Stimulated activated CD8-positive, alpha-beta memory T cell treated with anti-CD3 and anti-CD28 coated beads, Interleukin-12 subunit alpha, Interleukin-12 subunit beta, amount 100 ng/mL, for 4 hours (primary cell): ENCODE measurements at regions not wholly inside any gene's neighbourhood (a gene's known extent, or its start where the extent isn't known, plus 50 kb on each side); places are given as distances from the start of the nearest gene placed in this dataset.

Source experiments
- DNase-seq: peaks from one replicate; pipeline ENCODE4 v3.0.0-alpha.2; 2020; ENCODE audit warnings: low read depth

DNA sequence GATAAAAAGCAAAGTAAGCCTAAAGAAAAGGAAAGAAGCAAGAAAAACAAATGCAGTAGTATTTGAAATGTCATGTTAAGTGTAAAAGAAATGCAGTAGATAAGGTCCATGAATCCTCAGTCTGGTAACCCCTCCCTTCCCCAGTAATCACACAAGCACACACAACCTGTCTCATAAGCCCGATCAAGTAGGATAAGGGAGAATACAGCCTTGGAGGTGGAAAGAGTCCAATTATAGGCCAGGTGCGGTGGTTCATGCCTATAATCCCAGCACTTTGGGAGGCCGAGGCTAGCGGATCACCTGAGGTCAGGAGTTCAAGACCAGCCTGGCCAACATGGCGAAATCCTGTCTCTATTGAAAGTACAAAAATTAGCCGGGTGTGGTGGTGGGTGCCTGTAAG is 117.9 kb downstream of the GADD45G start:
- DNase-seq, result no peak

DNA sequence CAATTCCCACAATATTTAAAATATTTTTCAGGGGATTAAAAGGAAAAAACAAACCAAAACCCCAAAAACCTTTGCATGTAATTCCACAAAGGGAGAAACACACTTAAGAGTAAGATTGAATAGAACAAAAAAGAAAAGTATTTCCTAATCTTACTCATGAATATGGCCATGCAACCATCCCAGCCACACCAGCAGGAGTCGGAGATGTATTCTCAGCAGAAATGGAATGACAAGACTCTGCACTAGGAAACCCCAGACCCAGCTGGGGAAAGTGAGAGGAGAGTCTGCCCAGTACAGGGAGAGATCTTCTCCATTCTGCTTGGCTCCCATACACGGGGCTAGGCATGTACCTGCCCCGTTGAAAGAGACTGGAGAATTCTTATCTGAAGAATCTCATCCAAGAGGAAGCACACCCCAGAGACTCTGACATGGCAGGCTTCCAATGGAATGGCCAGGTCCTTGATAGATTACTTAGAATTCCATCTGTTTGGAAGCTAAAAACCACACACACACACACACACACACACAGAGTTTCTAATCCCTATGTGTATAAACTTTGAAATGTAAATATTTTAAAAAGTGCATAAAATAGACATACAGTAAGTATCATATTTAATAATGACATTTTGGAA is 118.8 kb downstream of the GADD45G start:
- DNase-seq, result no peak

DNA sequence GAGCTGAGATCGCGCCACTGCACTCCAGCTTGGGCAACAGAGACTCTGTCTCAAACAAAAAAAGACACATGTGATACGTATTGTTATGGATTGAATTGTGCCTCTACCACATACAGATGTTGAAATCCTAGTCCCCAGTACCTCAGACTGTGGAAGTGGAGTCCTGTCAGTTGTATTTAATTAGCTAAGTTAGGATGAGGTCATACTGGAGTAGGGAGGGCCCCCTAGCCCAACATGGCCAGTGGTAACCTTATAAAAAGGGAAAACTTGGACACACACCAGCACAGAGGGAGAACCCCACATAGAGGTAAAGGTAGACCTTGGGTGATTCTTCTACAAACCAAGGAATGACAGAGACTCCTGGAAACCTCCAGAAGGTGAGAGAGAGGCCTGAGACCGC is 119.8 kb downstream of the GADD45G start:
- DNase-seq, result no peak

DNA sequence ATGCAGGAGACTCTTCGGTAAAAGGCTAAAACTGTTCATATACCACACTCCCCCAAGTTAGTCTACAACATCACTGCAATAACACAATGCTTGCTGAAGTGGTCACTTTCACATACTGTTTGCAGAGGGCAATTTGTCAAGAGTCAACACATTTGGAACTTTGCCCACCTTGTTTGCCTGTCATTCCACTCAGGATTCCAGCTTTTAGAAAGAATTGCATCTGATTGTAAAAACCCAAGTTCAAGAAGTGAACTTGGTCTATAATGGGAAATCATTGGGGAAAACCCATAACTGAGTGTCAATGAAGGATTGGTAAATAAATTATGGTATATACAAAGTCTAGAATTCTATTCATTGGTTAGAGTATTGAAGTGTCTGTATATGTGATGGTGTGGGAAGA is 120.5 kb downstream of the GADD45G start:
- DNase-seq, result no peak

DNA sequence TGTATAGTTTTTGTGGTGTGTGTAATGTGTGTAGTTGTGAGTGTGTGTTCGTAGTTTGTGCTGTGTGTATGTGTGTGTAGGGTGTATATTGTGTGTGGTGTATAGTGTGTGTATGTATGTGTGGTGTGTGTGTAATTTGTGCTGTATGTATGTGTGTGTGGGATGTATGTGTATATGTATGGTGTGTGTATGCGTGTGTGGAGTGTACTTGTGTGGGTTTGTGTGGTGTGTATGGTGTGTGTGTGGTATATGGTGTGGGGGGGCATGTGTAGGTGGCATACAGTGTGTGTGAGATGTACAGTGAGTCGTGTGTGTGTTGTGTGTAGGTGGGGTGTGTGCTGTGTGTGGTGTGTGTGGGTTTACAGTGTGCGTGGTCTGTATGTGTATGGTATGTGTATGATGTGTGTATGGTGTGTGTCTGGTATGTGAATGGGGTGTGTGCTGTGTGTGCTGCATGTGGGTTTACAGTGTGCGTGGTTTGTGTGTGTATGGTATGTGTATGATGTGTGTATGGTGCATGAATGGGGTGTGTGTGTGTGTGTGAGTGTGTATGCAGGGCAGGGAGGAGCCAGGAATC is 125.2 kb downstream of the GADD45G start:
- no peak for DNase-seq

DNA sequence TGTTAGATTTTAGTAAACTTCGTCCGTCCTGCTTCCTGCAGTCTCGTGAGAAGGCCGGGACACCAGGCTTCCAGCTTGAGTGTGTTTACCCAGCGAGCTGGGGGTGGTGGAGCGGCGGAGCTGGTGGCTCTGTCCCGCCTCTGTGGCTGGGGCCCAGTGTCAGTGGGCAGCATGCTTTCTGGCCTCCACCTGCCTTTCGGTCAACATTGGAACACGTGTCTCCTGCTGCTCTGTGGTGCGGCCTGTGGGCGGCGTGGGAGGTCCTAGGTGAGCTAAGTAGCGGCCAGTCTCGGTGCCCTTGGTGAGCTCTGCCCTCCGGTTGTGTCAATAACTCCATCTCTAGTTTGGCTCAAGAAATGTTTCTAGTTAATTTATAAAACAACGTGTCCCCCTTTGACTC is 125.9 kb downstream of the GADD45G start:
- no peak for DNase-seq

DNA sequence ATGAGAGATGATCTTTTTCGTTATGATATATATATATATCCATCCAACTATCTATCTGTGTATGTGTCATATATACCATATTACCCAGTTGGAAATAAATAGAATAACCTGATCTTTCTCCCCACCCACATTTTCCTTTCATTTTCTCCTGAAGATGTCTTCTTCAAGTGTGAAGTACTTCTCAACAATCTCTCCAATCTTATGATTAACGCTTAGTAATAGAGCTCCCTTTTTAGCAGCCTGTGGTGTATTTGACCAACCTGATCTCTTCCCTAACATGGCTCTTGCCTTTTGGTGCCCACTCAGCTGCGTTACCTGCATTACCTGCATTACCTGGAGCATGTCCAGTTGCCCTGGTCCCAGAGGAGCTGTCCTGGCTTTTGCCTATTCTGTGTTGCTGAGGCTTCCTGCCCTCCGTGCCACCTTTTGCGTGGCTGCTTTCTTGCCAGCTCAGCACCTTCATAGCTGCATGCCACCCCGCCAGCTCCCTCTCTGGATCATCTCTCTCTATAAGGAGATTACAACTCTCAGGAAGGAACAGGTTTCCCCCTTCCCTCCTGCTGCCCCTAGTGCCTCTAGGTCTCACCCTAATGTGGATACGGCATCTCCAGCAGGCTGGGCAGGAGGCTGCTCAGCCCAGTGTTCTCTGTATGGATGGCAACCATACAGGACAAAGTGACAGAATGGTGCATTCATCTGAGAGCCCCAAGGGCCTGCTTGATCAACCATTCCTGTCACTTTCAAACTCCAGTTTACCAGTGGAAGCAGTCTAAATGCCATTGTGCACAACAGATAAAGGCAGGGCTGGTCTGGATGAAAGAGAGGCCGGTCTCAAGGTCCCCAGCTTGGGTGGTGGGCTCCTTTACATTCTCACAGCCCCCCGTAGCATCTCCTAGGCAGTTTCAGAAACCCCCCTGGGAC is 126.7 kb downstream of the GADD45G start:
- no peak for DNase-seq

DNA sequence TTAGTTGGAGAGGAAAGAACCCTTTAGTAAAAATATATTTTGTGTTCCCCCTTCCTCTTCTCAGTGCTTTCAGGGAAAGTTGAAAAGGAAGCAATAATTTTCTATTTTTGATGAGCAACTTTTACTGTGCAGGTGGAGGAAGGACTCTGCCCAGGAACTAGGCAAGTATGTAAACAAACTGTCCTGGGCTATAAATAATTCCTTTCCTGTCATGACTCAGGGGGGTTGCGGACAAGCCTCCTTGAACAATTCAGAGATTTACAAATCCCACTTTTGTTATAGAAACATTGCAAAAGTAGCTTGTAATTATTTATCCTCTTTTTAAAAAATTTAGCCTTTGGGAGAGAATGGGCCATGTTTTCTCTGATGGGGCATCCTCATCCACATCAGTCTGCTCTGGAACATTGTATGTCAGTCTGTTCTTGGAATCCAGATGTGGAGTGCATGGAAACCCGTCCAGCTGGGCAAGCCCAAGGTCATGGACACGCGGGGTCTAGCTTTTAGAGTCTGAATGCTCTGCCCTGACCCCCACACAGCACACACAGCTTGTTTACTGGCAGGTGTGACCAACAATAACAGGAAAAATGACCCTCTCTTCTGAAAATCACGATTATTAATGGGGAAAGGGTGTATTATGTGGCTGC is 127.6 kb downstream of the GADD45G start:
- no peak for DNase-seq

DNA sequence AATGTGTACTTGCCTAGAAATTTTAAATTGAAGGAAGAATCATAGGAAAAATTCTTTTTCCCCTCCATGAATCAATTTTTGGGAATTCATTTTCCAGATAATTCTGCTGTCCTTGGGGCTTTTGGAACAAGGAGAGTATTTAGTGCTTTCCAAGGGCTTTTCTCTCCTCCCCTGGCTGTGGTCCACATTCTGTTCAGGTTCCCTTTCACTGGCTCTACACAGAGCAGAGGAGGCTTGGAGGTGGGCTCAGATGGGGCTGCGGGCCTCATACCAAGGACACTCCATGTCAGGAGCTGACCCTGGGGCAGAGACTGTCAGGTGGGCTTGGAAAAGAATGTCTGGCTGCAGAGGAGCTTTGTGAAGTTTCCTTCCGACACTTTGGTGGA is 128.1 kb downstream of the GADD45G start:
- no peak for DNase-seq

DNA sequence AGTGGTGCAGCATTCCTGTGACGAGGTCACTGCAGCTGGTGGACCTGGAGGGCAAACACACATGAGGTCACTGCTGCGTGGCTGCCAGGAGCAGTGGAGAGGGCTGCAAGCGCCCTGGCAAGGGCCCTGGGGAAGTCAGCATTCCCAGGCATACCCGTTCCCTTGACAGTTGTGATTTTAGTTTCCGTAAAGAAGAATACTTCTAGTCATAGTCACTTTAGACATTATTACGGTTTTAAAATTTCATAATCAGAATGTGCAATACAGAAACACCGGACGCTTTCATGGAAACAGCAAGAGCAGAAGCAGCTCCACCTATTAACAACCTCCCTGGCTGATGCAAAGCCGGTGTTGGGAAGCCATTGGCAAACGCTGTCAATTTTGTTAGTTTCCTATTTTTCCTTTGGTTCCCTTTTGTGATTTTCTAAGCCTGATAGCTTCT is 129.8 kb downstream of the GADD45G start:
- no peak for DNase-seq

DNA sequence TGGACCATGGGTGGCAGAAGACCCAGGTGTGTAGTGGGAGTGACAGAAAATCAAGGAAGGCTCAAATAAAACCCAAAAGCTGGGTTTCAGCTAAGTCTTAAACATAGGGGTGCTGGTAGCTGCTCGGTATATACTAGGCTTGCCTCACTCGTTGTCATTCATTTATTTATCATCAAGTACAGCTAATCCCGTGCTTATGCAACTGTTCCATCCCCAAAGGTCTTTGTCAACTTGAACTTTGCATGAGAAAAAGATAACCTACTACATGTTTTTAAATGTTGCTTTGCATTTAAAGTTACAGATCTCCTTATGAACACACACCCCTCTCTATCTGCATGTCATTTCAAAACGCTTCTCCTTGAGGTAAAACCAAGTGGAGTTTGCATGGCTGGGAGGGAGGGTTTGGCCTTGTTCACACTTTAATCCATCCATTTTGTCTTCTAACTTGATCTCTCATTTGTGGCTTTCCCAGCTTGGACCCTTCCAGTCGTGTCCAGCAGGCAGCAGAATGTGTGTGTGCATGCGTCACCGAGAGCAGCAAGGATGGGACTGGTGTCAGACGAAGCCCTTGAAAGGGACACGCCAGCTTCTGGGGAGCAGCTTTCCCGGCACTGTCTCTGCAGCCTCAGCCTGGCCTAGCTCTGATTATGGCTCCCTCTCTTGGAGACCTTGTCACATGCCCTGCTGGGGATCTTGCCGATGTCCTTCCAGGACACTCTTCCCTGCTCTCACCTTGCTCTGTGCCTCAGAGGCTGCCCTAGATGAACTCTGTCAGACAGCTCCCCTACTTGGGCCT is 133.5 kb downstream of the GADD45G start:
- DNase-seq, result no peak

DNA sequence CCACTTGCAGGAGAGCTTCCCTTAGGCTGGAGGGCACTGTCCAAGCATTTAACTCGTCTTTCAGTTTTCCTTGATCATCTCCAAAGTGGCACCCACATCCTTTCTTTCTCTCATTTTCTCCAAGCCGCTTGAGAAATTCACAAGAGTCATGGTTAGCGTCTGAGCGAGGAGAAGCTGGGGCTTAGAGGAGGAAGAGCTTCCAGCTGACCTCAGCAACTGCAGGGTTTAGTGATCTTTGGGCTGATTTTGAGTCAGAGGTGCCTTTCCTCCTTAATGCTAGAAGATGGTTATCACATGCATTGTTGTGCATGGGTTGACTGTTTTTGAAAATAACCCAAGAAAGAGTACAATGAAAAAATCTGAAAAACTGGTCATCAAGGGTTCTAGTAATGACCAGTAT is 134.7 kb downstream of the GADD45G start:
- DNase-seq, result no peak

DNA sequence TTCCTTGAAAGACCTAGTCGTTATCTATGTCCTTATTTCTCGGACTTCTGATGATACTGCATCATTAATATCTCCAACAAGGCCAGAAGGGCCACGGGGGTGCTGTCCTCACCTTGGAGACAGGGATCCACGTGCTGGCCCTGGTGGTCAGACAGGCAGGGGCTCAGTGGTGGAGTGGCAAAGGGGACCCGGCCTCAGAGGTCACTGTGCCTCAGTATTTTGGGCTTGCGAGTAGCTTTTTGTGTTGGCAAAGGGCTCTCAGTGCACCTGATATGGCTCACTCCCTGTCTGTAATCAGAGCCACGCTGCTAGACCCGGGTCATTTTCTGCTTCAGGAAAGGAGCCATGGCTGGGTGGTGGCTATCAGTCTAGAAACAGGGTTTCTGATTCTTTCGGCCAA is 135.1 kb downstream of the GADD45G start:
- DNase-seq, result no peak

DNA sequence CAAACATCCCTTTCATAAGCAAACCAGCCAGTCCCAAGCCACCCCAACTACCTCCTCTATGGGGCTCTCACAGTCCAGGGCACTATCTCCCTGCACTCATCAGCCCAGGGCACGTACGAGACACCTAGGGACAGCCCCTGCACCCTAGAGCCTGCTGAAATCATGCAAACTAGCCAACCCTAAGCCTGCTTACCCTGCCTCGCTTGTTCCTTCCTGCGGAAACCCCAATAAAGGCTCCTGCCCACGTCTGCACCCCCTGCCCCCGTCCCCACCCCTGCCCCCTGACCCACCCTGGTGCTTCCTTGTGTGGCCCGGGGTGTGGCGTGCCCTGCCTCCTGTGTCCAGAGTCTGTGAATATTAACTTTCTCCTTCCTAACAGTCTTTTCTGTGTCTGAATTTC is 135.9 kb downstream of the GADD45G start:
- DNase-seq, result no peak

DNA sequence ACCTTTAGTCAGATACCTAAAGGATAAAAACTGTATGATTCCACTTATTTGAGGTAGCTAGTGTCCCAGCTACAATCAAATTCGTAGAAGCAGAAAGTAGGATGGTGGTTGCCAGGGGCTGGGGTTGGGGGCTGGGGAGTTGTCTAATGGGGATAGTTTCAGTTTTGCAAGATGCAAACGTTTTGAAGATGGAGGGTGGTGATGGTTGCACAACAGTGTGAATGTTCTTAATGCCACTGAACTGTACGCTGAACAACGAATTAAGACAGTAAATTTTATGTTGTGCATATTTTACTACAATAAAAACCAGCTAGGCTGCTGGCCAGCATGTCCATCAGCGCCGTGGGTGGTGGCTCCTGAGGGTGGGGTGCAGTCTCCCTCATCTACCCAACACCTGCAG is 137.8 kb downstream of the GADD45G start:
- DNase-seq, result no peak

DNA sequence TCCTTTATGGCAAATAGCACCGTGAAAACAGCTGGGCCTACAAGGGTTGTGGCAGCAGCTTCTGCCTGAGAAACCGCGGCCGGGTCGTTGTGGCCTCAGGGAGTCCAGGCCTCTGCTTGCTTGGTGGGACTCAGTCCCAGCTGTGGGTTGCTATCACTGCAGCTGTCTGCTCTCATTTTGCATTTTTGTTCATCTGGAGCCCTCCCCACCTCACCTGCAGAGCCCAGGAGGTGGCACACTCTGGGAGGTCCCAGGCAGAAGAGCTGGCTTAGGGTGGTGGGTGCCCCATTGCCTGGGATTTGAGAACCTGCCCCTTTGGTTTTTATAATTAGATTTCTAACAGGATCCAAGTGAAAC is 138.4 kb downstream of the GADD45G start:
- no peak for DNase-seq

DNA sequence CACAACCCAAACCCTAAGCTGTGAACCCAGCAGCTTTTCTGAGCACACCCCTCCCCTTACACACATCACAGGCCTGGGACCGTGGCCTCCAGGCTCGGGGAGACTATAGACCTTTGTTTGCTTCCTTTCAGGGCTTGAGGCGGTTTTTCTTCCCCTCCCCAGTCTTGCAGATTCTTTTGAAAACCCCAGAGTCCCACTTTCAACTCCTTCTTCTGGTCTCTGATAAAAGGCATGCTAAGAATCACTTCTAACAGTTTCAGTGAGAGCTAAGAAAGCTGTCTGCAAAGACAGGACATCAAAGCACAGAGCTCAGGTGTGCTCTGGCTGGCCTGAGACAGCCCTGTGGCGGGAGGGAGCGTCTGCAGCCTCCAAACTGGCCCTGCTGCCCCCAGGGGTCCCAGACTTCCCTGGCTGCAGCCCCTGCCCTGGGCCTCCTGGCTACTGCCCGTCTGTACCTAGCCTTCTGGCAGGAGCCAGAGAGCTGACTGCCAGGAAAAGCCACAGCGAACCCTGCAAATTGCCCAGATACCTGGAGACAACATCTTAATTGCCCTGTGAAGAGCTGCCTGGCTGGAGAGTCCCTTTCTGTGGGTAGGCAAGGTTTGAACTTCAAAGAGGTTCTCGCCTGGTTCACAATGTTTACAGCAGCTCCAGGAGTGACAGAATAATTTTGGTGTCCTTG is 138.9 kb downstream of the GADD45G start:
- no peak for DNase-seq

DNA sequence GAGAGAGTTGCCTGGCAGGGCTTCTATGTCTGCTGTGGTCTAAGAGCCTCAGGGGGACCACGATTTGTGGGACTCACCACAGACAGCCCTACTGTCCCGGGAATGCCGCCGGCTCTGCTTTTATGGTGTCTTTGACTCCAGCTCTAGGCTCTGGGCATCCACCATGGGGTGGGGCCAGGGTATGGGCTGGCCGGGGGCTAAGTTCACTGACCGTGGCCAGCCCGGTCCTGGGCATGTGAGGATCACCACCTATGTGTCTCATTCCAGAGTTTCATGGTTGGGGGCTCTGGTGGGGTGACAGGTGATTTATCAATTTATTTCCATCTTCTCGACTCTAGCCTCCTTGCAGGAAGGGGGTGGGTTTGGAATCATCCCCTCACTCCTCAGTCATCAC is 139.4 kb downstream of the GADD45G start:
- DNase-seq, result no peak

DNA sequence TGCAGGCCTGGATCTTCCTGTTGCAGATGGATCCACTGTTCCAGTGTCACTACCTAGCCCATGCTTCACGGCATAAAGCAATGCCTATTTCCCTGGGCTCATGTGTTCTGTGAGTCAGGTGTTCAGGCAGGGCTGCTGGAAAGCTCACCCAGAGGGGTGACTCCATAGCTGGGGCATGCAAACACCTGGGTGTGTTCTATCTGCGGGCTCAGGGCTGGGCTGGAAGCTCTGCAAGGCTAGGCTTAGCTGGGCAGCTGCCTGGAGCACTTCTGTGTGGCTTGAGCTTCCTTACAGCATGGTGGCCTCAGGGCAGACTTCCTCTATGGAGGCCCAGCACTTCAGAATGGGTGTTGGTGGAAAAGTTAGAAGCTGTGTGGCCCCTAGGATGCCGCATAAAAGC is 139.9 kb downstream of the GADD45G start:
- no peak for DNase-seq

DNA sequence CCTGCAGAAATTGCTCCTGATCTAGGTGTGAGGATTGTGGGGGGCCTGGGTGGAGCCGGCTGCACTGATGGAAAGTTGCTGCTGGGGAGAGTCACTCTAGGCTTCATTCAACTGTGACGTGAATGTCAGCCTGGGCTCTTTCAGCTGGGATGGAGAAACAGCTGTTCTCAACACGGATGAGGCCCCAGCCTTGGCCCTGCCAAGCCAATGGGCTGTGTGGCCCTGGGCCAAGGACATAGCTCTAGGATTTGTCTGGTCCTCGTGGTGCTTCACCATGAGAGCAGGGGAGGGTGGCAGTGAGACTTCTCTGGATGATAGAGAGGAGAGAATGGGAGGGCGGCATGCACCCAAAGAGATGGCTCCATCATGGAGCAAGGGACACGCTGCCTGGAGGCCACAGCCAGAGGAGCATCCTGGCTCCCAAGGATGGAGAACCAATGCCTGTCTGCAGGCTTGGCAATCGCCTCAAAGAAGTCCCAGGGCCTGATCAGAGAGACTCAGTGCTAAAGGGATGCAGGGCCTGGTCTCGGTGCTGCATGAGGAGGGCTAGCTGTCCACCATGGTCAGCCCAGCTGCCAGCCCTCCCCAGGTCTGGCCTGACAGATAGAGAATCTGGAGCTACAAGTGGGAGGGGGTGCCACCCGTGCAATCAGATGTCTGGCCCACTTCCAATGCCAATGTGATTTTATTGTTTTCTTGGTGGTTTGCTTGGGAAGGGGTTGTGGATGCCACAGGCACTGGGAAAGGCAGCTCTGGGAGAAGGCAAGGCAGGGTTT is 141.0 kb downstream of the GADD45G start:
- DNase-seq, result no peak
